KOPT-K1 (cell line): ENCODE measurements at regions not wholly inside any gene's neighbourhood (a gene's known extent, or its start where the extent isn't known, plus 50 kb on each side); places are given as distances from the start of the nearest gene placed in this dataset.
"Not testable (repeated sequence)": the region's sequence is repeated elsewhere in the genome, so short reads cannot be mapped to it uniquely, and the experiment has no call there.

Experiments used
- H3K27ac ChIP-seq: fragments of 200-600 bp; sonication (generic); 2 replicates; pipeline ENCODE4 v1.5.1; 2016; ENCODE audit warnings: antibody characterized with exemption, mild to moderate bottlenecking, low read depth, low read length; ENCODE audit not compliant: poor library complexity, severe bottlenecking
- H3K36me3 ChIP-seq: fragments of 200-600 bp; sonication (generic); 2 replicates; pipeline ENCODE4 v1.5.1; 2017; ENCODE audit warnings: antibody characterized with exemption, mild to moderate bottlenecking, low read length, moderate library complexity; ENCODE audit not compliant: insufficient read depth
- H3K9me3 ChIP-seq: fragments of 200-600 bp; sonication (generic); 2 replicates; pipeline ENCODE4 v1.5.1; 2017; ENCODE audit warnings: antibody characterized with exemption, low read length, mild to moderate bottlenecking; ENCODE audit not compliant: insufficient read depth, poor library complexity, severe bottlenecking

DNA sequence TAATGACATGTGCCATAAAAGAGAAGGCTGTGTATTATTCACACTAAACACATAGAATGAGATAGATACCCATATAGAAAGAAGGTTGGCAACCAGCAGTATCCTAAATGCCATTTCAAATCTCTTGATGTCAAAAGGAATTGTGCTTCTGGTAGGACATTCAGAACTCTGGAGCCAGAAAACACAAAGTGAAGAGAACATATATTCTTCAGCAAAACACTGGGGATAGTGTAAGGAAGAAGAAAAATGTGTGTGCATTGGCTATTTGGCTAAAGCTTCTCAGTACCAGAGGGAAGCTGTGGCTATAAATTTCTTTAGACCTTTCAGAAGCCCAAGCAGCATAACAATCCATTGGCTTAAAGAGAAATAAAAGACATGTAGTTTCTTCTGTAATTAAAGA, 551.6 kb upstream of the C9orf72 start:
- no peaks in the 10 kb centered on the region for H3K9me3 ChIP-seq

DNA sequence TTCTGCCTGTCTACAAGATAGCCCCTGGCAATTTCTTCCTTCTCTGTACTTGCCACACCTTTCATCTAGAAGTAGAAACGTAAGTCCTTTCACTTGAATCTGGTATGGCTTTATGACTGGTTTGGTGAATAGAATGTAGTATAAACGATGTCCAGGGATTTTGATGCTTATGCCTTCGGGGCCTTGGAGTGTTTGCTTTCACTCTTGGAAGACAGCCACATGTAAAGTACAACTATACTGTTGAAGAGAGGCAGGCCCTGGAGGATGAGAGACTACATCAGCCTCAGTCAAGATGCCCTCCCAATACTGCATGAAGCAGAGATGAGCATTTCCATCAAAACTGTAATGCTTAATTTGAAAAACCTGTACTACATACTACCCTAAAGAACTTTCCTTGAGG, 553.8 kb upstream of the C9orf72 start:
- Histone ChIP-seq H3K27ac (no peak overlapping the region), H3K9me3 (no peaks in the 10 kb centered on the region), H3K36me3 (no peaks in the 10 kb centered on the region)

More for the DNA sequence above, 551.6 kb upstream of the C9orf72 start:
- no peaks in the 10 kb centered on the region for H3K36me3 ChIP-seq
- no peak overlapping the region for H3K27ac ChIP-seq

DNA sequence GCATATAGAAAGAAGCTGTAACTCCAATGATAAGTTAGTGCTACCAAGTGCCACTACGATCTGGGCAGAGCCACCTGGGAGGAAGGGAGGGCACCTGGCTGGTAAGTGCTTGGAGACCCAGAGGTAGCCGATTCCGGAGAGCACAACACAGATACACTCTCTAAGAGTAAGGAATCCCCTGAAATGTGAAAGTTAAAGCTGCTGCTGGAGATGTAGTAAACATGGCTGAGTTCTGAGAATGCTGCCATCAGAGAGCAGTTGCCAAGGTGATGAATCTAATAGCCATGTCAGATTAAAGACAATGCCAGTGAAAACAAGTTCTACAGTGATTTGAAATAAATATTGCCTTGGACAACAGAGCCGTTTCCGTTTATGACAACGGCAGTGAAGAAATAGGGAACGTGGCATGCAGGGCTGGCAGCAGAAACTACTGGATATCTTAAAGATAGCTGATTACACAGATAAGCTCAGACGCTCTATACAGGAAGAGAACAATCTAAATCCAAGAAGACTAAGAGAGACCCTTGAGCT, 561.2 kb upstream of the C9orf72 start:
- no peaks in the 10 kb centered on the region for H3K36me3 ChIP-seq

DNA sequence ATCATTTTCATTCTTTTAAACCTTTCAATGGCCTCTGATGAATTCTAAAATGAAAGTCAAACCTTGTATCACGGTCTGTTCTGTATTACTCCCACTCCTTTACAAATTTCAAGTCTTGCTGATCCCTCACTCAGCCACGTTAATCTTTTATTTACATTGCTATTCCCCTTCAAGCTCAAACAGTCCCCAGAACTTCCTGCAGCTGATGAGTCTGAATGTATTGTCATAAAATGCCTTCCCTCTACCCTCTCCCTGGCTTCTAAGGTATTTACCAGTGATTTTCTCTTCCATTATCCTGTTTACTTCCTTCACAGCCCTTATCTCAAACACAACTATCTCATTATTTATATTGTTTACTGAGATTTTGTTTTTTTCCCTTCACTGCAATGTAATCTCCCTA, 562.3 kb upstream of the C9orf72 start:
- H3K27ac ChIP-seq, result no peak overlapping the region
- no peaks in the 10 kb centered on the region for H3K36me3 ChIP-seq
- no peaks in the 10 kb centered on the region for H3K9me3 ChIP-seq

More for the DNA sequence above, 561.2 kb upstream of the C9orf72 start:
- H3K27ac ChIP-seq, result no peak overlapping the region
- H3K9me3 ChIP-seq, result no peaks in the 10 kb centered on the region

DNA sequence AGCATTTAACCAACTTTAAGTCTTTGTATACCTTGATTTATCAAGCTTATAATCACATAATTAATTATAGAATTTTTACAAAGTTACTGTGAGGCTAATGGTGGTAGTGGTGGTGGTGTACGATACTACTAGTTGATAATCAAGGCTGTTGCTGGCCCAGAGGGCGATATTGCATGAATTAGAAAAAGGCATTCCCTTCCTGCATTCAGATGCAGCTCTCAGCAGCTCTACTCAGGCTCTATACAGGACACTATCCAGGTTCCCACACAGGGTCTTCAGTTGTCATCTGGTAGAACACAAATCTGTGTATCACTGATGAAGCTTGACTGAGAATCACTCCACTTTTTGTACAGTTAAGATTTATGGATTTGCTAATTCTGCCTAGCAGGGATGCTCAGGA, 562.8 kb upstream of the C9orf72 start:
- no peaks in the 10 kb centered on the region for H3K36me3 ChIP-seq
- H3K27ac ChIP-seq, result no peak overlapping the region
- H3K9me3 ChIP-seq, result no peaks in the 10 kb centered on the region

DNA sequence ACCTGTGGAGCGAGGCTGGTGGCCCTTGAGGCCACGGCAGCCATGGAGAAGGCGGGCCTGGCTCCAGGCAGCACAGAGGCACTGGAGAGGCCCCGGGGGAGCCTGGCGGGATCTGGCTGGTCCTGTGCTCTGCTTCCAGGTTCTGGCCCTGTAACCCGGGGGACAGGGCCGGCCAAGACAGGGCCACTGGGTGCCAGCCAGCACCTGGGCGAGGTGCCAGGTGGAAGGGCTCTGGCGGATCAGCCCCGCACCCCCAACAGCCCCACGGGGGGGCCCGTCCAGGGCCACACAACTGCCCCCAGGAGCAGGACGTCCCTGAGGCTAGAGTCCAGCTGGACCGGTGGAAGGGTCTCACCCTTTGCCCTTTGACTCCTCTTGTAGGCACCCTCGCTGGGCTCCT, 574.1 kb upstream of the C9orf72 start:
- not testable (repeated sequence) for H3K27ac ChIP-seq, H3K9me3 ChIP-seq, H3K36me3 ChIP-seq

DNA sequence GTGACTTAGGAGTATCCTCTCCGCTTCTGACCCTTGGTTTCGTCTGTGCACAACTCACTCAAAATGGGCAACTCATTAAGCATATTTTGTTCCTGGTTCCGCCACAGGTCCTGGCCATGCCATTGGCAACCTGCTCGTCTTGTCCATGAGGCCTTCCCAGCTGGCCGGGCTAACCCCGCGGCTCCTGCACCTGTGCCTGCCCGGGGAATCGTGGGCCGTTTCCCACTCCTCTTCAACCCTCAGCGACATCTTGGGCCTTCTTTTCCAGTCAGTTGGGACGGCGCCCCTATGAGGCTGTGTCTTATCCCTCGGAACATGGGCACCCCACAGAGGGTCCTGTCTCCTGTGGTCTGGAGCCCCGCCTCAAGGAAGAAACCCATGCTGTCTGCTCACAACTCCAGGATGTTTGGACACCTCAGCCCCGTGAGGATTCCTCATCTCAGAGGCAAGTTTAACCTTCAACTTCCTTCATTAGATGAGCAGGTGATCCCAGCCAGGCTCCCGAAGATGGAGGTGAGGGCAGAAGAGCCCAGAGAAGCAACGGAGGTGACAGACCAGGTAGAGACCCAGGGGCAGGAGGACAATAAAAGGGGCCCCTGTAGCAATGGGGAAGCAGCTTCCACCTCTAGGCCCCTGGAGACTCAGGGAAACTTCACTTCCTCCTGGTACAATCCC, 574.8 kb upstream of the C9orf72 start:
- H3K36me3 ChIP-seq, H3K9me3 ChIP-seq, H3K27ac ChIP-seq: not testable (repeated sequence)

DNA sequence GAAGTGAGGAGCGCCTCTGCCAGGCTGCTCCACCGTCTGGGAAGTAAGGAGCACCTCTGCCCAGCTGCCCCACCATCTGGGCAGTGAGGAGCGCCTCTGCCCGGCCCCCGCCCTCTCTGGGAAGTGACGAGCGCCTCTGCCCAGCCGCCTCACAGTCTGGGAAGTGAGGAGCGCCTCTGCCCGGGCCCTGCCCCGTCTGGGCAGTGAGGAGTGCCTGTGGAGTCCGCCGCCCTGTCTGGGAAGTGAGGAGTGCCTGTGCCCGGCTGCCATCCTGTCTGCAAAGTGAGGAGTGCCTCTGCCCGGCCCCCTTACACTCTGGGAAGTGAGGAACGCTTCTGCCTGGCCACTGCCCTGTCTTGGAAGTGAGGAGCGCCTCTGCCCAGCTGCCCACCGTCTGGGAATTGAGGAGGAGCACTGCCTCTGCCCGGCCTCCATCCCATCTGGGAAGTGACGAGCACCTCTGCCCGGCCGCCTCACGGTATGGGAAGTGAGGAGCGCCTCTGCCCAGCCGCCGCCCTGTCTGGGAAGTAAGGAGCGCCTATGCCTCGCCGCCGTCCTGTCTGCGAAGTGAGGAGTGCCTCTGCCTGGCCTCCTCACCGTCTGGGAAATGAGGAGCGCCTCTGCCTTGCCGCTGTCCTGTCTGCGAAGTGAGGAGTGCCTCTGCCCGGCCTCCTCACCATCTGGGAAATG, 576.2 kb upstream of the C9orf72 start:
- H3K9me3 ChIP-seq, H3K36me3 ChIP-seq, H3K27ac ChIP-seq: not testable (repeated sequence)

DNA sequence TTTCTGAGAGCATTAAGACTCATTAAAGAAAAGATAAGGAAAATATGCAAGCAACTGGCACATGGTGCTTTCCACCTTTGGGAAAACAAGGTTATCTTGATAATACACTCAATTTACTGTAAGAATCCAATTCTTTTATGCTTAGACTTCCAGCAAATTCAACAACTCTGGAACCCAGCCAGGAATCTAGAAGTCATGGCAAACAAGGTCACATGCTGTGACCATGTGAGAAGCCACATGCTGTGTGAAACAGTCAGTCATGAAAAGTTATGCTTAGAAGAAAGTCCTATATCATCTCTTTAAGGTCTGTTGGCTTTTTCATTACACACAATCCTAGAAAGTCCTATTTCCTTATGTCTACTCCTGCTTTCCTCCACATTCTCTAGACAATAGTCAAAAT, 581.8 kb upstream of the C9orf72 start:
- Histone ChIP-seq H3K27ac (no peak overlapping the region), H3K36me3 (no peaks in the 10 kb centered on the region), H3K9me3 (no peaks in the 10 kb centered on the region)

DNA sequence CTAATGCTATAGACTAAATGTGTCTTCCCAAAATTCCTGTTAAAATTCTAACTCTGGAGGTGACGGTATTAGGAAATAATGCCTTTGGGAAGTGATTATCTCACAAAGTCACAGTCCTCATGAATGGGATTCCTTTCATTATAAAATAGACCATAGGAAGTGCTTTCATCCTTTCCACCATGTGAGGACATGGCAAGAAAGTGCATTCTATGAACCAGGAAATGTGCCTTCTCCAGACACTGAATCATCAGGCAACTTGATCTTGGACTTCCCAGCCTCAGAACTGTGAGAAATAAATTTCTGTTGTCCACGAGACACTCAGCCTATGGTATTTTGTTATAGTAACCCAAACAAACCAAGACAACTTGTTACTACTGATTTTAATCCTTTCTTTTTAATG, 582.4 kb upstream of the C9orf72 start:
- H3K27ac ChIP-seq, result no peak overlapping the region
- no peaks in the 10 kb centered on the region for H3K9me3 ChIP-seq
- no peaks in the 10 kb centered on the region for H3K36me3 ChIP-seq

DNA sequence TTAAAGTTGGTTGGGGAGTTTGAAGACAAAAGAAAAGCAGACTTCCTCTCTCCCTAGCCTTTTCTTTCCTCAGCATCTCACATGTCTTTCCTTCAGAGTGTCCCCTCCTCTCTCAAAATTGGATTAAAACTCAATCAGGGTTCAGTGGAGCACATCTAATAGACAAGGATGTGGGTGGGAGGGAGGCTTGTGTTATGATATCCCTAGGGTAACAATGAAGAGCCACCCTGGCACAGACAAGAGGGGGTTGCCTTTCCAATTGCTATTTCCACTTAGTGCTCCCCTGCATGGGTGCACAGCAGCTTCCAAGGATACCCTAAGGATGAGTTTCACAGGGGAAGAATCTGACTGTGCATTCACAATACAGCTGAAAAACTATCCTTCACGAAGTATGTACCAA, 585.2 kb upstream of the C9orf72 start:
- no peaks in the 10 kb centered on the region for H3K36me3 ChIP-seq

DNA sequence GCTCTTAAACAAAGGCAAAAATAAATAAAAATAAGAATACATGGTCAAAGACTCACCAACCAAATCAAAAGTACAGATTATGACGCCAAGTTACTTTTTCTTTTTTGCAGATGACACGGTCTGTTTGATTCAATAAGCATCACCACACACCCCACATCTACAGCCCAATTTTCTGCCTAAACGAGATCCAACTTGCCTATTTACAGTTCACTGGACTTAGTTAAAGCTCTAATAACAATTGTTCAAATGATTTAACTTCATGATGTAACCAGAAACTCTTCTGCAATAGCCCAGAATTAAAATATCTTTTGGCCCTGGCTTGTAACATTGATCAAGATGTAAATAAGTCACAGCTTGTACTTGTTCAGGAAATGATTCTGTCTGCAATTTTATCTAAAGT, 590.3 kb upstream of the C9orf72 start:
- H3K27ac ChIP-seq, result no peak overlapping the region
- no peaks in the 10 kb centered on the region for H3K36me3 ChIP-seq
- no peaks in the 10 kb centered on the region for H3K9me3 ChIP-seq

More for the DNA sequence above, 585.2 kb upstream of the C9orf72 start:
- H3K27ac ChIP-seq, result no peak overlapping the region
- H3K9me3 ChIP-seq, result no peaks in the 10 kb centered on the region

DNA sequence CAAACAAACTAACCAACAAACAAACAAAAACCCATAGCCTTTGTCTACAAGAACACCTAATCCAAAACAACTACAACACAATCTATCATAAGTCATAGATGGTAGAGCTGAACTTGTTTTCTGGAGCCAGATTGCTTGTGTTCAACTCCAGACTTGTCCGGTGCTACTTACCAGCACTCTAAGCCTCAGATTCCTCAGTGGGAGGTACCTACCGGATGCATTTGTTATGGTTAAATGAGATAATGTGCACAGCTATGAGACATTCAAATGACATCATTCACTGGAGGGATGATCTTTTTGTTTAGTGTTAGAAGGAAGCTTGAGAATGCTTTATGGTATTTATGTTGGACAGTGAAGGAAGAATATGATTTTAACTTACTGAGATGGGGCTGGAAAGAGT, 592.9 kb upstream of the C9orf72 start:
- H3K27ac ChIP-seq, result no peak overlapping the region
- H3K9me3 ChIP-seq, result no peaks in the 10 kb centered on the region

DNA sequence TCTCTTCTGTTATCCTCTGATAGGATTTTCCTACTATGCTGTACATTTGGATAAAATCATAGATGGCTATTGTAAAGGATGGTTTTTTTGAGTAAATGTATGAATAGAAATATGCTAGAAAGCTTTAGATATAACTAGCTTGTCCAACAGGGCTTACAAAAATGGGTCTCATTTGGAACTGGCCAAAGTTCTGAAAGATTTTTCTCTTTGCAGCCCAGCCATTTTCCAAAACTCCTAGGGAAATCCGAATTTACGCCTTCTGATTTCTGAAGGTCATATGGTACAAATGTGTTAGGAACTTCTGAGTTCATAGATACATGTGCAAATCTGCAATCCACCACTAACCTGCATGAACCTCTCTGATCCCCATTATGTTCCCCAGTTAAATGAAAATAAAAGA, 603.9 kb upstream of the C9orf72 start:
- Histone ChIP-seq H3K27ac (no peak overlapping the region), H3K9me3 (no peaks in the 10 kb centered on the region), H3K36me3 (no peaks in the 10 kb centered on the region)

More for the DNA sequence above, 592.9 kb upstream of the C9orf72 start:
- H3K36me3 ChIP-seq, result no peaks in the 10 kb centered on the region

DNA sequence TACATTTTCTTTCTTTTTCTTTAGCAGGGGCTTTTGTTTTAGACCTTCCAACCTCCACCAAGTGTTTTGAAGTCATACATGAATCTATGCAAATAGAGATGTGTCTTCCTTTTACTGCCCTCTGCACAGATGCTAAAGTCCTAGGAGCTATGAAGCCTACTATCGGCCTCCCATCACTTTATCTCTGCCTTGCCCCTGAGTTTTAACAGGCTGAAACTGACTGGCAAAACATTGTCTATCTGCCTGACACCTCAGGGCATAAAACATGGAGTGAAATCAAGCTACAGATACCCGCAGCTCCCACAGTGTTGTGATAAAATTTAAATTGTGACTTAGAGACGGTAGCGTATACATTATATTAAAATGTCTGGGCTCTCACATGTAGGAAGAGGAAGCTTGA, 604.6 kb upstream of the C9orf72 start:
- Histone ChIP-seq H3K36me3 (no peaks in the 10 kb centered on the region), H3K9me3 (no peaks in the 10 kb centered on the region), H3K27ac (no peak overlapping the region)

DNA sequence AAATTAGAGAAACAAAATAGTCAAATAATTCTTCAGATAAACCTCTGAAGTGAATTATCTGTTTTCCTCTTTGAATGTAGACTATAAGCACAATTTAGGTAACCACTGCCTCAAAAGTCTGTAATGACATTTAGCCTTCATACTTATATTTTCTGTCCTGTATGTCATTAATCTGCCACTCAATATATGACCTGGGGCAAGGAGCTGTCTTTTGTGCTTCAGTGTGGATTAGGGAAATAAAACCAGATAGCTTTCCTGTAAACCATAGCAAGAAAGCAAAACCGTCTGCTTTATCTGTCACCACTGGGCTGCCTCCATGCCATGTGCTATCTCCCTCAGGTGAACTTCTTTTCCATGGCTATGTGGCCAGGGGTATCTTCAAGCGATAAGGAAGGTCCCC, 606.6 kb upstream of the C9orf72 start:
- H3K36me3 ChIP-seq, result no peaks in the 10 kb centered on the region
- no peak overlapping the region for H3K27ac ChIP-seq
- H3K9me3 ChIP-seq, result no peaks in the 10 kb centered on the region
